ENCODE measurements at regions not wholly inside any gene's neighbourhood (a gene's known extent, or its start where the extent isn't known, plus 50 kb on each side); places are given as distances from the start of the nearest gene placed in this dataset.
A peak's percentile ranks its signal among the peaks of the same experiment; 100 is the strongest.

DNA sequence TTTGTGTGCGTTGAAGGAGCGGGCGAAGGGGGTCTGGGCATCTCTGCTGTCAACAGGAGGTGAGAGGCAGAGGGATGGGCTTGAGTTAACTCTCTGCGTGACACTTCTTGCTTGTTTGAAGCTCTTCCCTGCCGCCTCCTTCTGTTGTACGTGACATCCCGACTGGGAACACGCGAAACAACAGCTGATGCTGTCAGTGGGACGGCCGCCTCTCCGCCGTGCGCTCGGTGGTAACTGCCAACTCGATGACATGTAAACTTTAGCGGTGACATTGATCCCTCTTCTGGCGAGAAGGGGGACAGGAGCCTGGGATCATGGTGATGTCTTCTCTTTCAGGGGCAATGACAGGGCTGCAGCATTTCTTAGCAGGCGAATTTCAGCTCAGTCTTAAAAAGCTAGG lies 394.5 kb downstream of the TYW1 start:
- in situ Hi-C loops (cut with MboI; ENCODE audit: low sequenced_read_pairs) = no loop called here
- ChIA-PET CTCF (no interaction called here), POLR2A (ENCODE audit: unreplicated experiment) (no interaction called here)
- BruUV-seq (replicated peaks) = no TSS peak
- no peak overlapping the region for H3K27ac ChIP-seq (ENCODE audit: insufficient read depth, low read length)
- H2AK5ac ChIP-seq (ENCODE audit: low read depth, low read length) = no peak overlapping the region
- H3K9me1 ChIP-seq (ENCODE audit: insufficient read depth, low read length) = no peaks in the 10 kb centered on the region
- H3K36me3 ChIP-seq (ENCODE audit: control insufficient read depth, insufficient read depth, low read length) = no peaks in the 10 kb centered on the region
- intact Hi-C loops (cut with micrococcal nuclease) = no loop called here
- no peak overlapping the region for H3K9ac ChIP-seq (ENCODE audit: low read depth, low read length)
- H2BK15ac ChIP-seq (ENCODE audit: low read depth, low read length) = no peak overlapping the region
- dilution Hi-C loops (cut with HindIII; ENCODE audit: low sequenced_read_pairs, unreplicated experiment) = no loop called here
- H3K9me3 ChIP-seq (ENCODE audit: control insufficient read depth, insufficient read depth, low read length) = no peaks in the 10 kb centered on the region
- H3K4ac ChIP-seq (ENCODE audit: low read depth, low read length) = no peak overlapping the region
- no peak for TF ChIP-seq SMC3 (IDR thresholded peaks at IDR 0.05; ENCODE audit: low read depth, low read length)
- no peak for TF ChIP-seq CHD1 (IDR thresholded peaks at IDR 0.05; ENCODE audit: low read depth, low read length)
- TF ChIP-seq, protein P1, sequence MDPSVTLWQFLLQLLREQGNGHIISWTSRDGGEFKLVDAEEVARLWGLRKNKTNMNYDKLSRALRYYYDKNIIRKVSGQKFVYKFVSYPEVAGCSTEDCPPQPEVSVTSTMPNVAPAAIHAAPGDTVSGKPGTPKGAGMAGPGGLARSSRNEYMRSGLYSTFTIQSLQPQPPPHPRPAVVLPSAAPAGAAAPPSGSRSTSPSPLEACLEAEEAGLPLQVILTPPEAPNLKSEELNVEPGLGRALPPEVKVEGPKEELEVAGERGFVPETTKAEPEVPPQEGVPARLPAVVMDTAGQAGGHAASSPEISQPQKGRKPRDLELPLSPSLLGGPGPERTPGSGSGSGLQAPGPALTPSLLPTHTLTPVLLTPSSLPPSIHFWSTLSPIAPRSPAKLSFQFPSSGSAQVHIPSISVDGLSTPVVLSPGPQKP (IDR thresholded peaks at IDR 0.05; ENCODE audit: borderline replicate concordance, low read depth, low read length) = no peak
- no peak for TF ChIP-seq RFX5 (IDR thresholded peaks at IDR 0.05; ENCODE audit: low read depth, low read length)
- no peak for TF ChIP-seq CTCF (conservative IDR thresholded peaks at IDR 0.05; ENCODE audit: low read depth, low read length)
- no peak for TF ChIP-seq NFE2L2 (IDR thresholded peaks at IDR 0.05; ENCODE audit: low read depth, low read length)
- TF ChIP-seq MAZ (IDR thresholded peaks at IDR 0.05; ENCODE audit: borderline replicate concordance, low read depth, low read length) = no peak
- no peak for TF ChIP-seq MAFK (IDR thresholded peaks at IDR 0.05; ENCODE audit: low read depth, low read length)
- no peak for TF ChIP-seq FOS (IDR thresholded peaks at IDR 0.05; ENCODE audit: low read depth, low read length)
- no peak for TF ChIP-seq RCOR1 (IDR thresholded peaks at IDR 0.05; ENCODE audit: insufficient replicate concordance, low read length)
- TF ChIP-seq BHLHE40 (IDR thresholded peaks at IDR 0.05; ENCODE audit: low read depth, low read length) = no peak
- no peak for TF ChIP-seq RAD21 (IDR thresholded peaks at IDR 0.05; ENCODE audit: low read length)
- no peak overlapping the region for H4K5ac ChIP-seq (ENCODE audit: low read depth, low read length)
- H2BK120ac ChIP-seq (ENCODE audit: low read depth, low read length) = no peak overlapping the region
- no peak overlapping the region for H4K91ac ChIP-seq (ENCODE audit: insufficient read depth, low read depth, low read length)
- no peak overlapping the region for H2BK5ac ChIP-seq (ENCODE audit: low read depth, low read length, poor library complexity, severe bottlenecking)
- no peak overlapping the region for H2BK20ac ChIP-seq (ENCODE audit: low read depth, low read length)
- H3K79me1 ChIP-seq (ENCODE audit: low read depth in 1 of 2, low read length in 2 of 2) = no peaks in the 10 kb centered on the region
- no peak for DNase-seq
- WGBS, 2 experiments (ENCODE audit: extremely low coverage in 2 of 2, insufficient read length in 1 of 2) = 8% methylated on average over 13 of the region's 19 CpGs; no CpG with 5 or more reads in 1 of the 2 experiments
- H2AK9ac ChIP-seq (replicated peaks; ENCODE audit: low read depth, low read length, poor library complexity) = no peak overlapping the region
- no peak overlapping the region for H3K4me3 ChIP-seq (ENCODE audit: insufficient read depth, low read depth, low read length)
- no peak overlapping the region for H3K23ac ChIP-seq (ENCODE audit: low read depth, low read length)
- no peak overlapping the region for H4K8ac ChIP-seq (ENCODE audit: low read depth in 2 of 2, low read length in 2 of 2)
- H2AFZ ChIP-seq (replicated peaks; ENCODE audit: low read length, poor library complexity) = peak overlapping the region; percentile 26
- H3K4me1 ChIP-seq (ENCODE audit: control insufficient read depth, insufficient read depth, low read length) = no peaks in the 10 kb centered on the region
- no peak overlapping the region for H3K14ac ChIP-seq (replicated peaks; ENCODE audit: low read depth, low read length)
- no peak overlapping the region for H3K56ac ChIP-seq (ENCODE audit: extremely low read depth, insufficient read depth, low read length)
- H3K27me3 ChIP-seq (ENCODE audit: control insufficient read depth, insufficient read depth, low read length) = no peaks in the 10 kb centered on the region; the same call in 1 of the 2 replicates
- ATAC-seq (ENCODE audit: low read depth) = no peak
- no peak overlapping the region for H3K4me2 ChIP-seq (ENCODE audit: low read depth, low read length)
- H3K18ac ChIP-seq (ENCODE audit: low read depth, low read length) = no peak overlapping the region
- no peaks in the 10 kb centered on the region for H4K20me1 ChIP-seq (ENCODE audit: insufficient read depth, low read length)

Data from IMR-90 (cell line).